Astrocyte of the spinal cord (primary cell): ENCODE measurements at regions not wholly inside any gene's neighbourhood (a gene's known extent, or its start where the extent isn't known, plus 50 kb on each side); places are given as distances from the start of the nearest gene placed in this dataset.
A peak's percentile ranks its signal among the peaks of the same experiment; 100 is the strongest.

Experiments
- DNase-seq: peaks from one replicate; pipeline ENCODE4 v3.0.0; 2011; ENCODE audit warnings: low read depth, low spot score
- H3K4me3 ChIP-seq: 2 replicates; pipeline ENCODE4 v1.5.1; 2011; ENCODE audit warnings: low read depth, mild to moderate bottlenecking, low read length, moderate library complexity
- CTCF ChIP-seq: IDR thresholded peaks from 2 replicates; pipeline ENCODE4 v1.5.1; 2012; ENCODE audit warnings: low read depth, mild to moderate bottlenecking, low read length, inconsistent platforms
- in situ Hi-C: cut with HindIII; loops from 2 replicates; pipeline ENCODE4 v1.10.0; 2017; ENCODE audit warnings: low sequenced_read_pairs

- in situ Hi-C loops: no loop called here
Observed at GRCh38 chr2:7607441-7608173, 690.4 kb downstream of the RNF144A start.

GRCh38 chr2:7609556-7609955 lies 692.3 kb downstream of the RNF144A start:
- in situ Hi-C loops: no loop called here
- no peak for DNase-seq

More at GRCh38 chr2:7607441-7608173, 690.4 kb downstream of the RNF144A start:
- no peak for TF ChIP-seq CTCF
- no peak overlapping the region for H3K4me3 ChIP-seq
- no peak for DNase-seq

GRCh38 chr2:7609974-7610373 lies 692.8 kb downstream of the RNF144A start:
- DNase-seq: no peak
- in situ Hi-C loops: no loop called here
- no peak for TF ChIP-seq CTCF
- H3K4me3 ChIP-seq: no peak overlapping the region

More at GRCh38 chr2:7609556-7609955, 692.3 kb downstream of the RNF144A start:
- no peak for TF ChIP-seq CTCF
- H3K4me3 ChIP-seq: no peak overlapping the region

- DNase-seq: no peak
- in situ Hi-C loops: no loop called here
- TF ChIP-seq CTCF: no peak
- no peak overlapping the region for H3K4me3 ChIP-seq
Observed at GRCh38 chr2:7611750-7612149, 694.5 kb downstream of the RNF144A start.

GRCh38 chr2:7612969-7613368 lies 695.8 kb downstream of the RNF144A start:
- in situ Hi-C loops: no loop called here
- DNase-seq: peak; percentile 13
- no peak overlapping the region for H3K4me3 ChIP-seq
- no peak for TF ChIP-seq CTCF

GRCh38 chr2:7613831-7614230 lies 696.6 kb downstream of the RNF144A start:
- no peak overlapping the region for H3K4me3 ChIP-seq
- in situ Hi-C loops: no loop called here
- TF ChIP-seq CTCF: no peak
- no peak for DNase-seq

- no peak for TF ChIP-seq CTCF
- H3K4me3 ChIP-seq: no peak overlapping the region
- in situ Hi-C loops: no loop called here
- DNase-seq: no peak
Observed at GRCh38 chr2:7618031-7618430, 700.8 kb downstream of the RNF144A start.
